NCI-H2196 treated with DMSO at 0.1 percent for 48 hours (cell line): ENCODE measurements at regions not wholly inside any gene's neighbourhood (a gene's known extent, or its start where the extent isn't known, plus 50 kb on each side); places are given as distances from the start of the nearest gene placed in this dataset.

ENCODE experiments used
- DNase-seq: peaks from one replicate; lab custom pipeline; 2025; ENCODE audit not compliant: unreplicated experiment; lab: John Stamatoyannopoulos, UW

DNA sequence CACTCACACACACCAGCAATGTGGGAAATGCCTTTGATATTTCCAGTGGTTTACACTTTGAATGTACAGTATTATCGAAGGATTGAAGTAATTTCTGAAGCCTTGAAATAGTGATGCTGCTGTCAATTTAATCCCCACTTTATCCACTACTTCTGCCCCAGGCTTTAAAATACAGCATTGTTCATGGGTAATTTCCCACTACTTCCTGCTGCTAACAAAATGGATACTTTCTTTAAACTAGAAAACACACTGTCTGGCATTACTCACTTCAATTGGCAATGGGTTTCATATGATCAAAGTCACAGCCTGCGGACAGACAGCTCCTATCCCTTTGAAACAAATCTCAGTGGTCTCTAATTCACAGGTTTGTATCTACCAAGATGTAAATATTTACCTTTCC lies 292.2 kb downstream of the CDH11 start:
- no peak for DNase-seq

DNA sequence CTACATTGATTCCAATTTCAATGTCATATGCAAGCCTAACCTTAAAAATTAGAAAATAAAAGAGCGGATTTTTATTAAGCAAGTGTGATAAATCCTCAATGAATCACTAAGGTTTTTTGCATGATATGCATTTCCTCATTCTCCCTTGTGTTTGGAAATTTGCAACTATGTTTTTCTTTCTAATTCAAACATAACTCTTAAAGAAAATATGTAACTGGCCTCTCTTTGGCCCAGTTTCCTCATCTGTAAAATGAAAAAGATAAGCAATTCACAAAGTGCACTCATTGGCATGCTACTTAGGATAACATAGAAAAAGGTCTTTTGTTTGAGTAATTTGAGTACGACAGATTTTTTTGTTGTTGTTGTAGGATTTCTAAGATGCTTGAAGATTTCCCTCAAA lies 295.5 kb downstream of the CDH11 start:
- DNase-seq: no peak

DNA sequence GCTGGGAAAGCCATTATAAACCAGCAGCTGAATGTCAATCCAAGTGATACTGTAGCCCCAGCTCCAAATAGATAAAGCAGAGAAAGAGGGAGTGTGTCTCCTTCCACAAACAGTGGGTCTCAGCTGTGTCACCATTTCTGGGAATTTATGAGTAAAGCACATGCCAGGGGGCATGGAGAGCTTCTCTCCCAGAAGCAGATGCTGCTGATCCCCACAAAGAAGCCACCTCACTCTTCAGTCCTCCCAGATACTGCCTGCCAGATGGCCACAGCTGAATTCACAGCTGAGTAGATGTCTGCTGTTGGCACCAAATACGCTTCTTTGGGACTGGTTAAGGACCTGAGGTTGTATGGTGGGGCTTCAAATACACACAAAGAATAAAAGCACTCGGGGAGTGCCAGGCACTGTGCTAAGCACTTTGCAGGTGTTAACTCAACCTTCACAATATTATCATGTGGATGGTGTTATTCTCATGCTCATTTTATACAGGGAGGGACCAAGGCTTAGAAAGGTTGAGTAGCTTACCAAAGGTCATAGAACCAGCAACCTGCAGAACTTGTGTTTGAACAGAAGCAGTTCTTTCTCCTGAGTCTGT lies 298.3 kb downstream of the CDH11 start:
- no peak for DNase-seq

DNA sequence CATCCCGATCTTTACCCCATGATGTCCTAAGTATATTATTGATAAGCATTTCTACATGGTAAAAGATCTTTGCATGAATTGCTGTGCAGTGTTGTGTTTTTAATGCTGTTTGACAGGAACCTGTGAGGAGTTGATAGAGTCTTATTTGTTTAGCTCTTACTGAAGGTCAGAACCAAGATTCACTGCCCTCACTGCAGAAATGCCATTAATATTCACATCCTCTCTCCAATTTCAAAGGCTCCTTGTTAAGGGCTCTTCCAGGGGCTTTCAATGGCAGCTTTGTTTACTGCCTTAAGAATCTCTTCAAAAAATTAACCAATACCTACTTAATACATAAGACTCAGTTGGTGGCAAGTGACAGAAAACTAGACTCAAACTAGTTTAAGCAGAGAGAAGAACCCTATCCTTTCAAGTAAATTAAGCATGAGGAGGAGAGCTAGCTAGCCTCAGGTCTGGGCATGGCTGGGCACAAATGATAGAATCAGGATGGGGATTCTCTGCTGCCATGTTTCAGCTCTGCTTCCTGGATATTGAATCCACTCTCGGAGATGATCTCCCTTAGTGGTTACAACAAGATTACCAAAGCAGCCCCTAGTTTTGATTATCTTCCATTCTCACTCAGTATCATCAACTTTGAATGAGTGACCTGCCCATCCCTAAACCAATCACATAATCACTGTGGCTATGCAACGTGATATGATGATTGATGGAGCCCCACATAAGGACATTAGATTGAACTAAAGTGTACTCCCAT lies 311.8 kb downstream of the CDH11 start:
- DNase-seq: no peak

DNA sequence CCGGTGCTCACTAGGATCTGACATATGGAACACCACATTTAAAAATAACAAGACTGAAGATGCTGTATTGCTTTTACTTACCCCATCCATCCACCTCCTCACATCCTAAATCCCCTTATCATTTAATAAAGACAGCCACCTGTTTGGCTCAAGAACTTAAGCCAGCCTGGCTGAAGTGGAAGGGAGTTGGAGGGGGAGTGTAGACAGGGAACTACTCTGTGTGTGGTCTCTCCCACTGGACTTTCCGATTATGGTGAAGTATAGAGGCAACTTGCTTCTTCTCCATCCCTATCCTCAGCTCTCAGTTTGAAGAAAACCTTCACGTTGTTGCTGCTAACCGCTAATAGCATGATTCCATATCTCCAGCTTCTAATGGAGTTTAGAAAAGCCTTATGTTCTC lies 313.4 kb downstream of the CDH11 start:
- DNase-seq: no peak

DNA sequence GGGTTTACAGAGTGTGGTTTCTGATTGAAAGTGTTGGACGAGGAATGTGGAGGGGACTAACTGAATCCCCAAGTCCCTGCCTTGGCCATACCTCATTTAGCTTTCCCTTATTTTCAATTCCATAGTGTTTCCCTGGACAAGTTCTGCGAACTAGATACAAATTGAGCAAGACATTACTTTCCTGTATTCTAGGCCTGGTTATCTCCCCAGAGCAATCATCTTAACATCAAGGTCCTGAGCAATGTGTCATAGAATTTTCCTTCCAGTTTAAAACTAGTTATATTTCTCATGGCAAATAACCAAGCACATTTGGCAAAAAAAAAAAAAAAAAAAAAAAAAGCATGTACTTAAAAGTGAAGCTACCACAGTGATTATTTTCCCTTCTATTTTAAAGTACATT lies 330.1 kb downstream of the CDH11 start:
- DNase-seq: no peak

DNA sequence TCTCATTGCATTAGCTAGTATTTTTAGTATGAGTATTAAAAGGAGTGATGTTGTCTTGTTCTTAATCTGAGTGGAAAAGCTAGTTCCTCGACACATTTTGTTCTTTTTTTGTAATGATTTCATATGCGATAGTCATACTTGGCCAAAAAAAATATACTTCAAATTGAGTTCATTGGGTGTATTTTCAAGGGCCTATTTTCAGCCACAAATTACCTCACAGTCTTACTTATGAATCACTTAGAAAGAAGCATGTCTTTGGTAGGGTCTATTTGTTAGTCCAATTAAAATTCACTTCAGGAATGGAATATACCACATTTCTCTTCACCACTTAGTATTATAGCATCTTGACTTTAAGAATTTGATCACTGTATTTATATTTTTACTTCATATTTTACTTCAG lies 337.2 kb downstream of the CDH11 start:
- DNase-seq: no peak

DNA sequence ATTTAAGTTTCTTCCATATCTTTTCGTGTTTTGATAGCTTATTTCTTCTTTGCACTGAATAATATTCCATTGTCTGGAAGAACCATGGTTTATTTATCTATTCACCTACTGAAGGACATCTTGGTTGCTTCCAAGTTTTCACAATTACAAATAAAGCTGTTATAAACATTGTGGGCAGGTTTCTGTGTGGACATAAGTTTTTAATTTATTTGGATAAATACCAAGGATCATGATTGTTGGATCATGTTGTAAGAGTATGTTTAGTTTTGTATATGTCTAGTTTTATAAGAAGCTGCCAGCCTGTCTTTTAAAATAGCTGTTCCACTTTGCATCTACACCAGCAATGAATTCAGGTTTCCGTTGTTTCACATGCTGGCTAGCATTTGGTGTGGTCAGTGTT lies 339.4 kb downstream of the CDH11 start:
- no peak for DNase-seq

DNA sequence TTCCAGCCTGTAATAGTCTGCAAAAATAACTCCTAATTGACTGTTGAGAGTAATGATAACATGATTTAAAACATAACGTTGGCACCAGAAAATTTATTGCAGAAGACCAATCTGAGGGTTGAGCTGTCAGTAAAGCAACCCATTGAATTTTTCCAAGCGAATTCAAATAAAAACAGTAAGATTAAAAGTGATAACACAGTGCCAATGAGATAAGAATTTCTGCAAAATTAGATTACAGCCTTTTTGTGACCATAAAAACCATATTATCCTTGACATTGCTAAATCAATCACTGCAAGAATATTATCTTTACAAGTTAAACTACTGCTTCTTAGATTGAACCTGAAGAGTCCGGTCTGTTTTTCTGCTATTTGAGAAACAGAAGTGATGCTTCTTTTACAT lies 341.4 kb downstream of the CDH11 start:
- no peak for DNase-seq

DNA sequence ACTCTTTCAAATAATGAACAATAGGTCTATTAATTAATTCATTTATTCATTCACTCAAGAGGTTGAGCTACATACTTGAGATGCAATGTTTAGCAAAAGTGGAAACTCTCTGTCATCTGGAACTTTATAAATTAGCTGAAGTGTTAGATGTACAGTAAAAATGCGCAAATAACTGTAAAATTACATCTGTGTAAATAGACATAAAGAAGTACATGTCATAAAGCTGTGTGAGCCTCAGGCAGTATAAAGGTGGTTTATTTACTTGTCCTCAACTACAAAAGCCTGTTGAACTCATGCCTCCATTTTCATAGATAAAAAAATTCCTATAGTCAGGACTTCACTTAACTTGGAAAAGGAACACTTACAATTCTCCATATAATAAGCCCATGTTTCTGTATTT lies 343.1 kb downstream of the CDH11 start:
- no peak for DNase-seq

DNA sequence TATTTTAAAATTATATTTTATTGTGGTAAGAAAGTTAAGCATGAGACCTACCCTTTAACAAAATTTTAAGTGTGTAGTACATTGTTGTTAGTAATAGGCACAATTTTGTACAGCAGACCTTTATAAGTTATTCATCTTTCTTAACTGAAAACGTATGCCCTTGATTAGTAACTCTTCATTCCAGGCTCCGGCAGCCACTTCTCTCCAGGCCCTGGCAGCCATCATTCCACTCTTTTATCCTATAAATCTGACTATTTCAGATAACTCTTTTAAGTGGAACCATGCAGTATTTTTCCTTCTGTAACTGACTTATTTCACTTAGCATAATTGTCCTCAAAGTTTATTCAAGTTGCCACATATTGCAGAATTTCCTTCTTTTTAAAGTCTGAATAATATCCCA lies 348.2 kb downstream of the CDH11 start:
- DNase-seq: no peak

DNA sequence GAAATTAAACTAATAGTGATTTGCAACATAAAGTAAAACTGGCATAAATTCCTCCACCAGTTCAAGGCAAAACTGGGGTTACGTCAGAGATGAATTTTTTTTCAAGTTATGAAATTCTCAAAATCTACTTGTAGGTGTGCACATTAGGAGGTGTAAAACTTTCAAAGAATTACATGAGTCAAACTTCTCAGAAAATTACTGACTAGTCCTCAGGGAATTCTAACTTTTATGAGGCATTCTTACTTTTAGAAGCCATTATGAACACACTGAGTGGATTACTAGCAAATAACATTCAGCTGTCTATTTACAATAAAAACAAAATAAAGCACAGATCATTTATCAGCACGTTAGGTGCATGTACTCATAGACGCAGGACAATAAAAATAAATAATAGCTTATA lies 348.7 kb downstream of the CDH11 start:
- DNase-seq: no peak

DNA sequence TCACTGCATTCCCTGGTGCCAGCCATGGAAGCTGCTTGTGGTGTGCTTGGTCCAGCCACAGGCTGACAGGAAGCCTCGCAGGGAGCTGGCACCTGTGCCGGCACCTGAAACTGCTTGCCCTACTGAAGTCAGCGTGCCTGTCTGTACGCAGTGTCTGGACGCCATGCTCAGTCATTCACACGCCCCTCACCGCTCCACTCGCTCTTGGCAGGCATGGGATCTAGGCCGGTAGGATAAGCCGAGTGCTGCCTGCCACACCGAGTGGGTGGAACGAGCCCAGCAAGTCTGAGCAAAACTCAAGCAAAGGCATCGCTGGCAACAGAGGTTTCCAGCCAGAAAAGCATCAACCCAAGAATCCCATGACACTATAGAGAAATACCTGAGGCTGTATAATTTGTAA lies 350.6 kb downstream of the CDH11 start:
- DNase-seq: no peak

DNA sequence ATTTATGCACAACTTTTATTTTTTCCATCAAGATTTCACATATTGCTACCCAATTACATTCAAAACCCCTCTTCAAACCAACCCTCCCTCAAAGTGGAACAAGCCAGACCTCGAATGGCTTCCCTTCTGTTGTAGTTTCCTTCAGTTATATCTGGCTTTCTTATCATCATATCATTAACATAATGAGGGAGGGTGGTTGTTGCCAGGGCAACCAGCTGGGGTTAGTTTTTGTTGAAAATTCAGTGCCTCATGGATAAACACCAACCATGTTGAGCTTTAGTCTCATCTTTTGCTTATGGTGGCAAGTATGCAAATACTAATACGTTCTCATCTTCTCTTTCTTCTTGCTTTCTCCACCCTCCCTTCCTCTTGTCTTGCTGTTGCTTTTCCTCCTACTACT lies 359.7 kb downstream of the CDH11 start:
- DNase-seq: no peak

DNA sequence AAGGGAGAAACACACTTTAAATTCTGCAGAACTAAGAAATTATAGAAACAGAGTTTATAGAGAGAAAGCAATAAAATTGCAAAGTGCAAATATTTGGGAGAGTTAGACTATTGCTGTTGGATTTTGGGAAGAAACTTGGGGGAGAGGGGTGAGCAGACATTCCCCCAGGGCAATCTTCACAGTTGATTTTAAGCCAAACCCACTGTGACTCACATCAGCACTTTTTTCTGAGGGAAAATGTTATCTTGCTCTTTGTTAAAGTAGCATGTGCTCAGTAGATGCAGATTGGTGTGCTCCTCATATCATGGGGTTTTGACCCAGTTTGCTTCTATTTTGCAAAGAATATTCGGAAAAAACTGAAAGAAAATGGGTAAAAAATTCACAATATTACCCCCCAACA lies 367.6 kb downstream of the CDH11 start:
- no peak for DNase-seq

DNA sequence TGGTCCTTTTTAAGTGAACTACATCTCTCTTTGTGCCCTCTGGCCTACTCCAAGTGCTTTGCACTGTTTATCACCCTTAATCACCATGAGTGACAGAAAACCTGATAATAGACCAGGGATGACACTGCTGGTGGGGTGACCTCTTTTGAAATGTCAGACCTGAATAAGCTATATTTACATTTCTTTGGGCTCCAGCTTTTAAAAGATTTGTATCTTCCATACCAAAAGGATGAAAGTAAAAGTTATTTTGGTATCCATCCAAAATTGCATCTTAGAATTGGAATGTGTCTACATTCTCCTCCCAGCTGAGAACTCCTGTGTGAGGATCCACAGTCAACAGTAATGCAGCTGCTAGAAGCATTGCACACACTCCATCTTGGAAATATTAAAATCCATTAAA lies 370.0 kb downstream of the CDH11 start:
- DNase-seq: no peak

DNA sequence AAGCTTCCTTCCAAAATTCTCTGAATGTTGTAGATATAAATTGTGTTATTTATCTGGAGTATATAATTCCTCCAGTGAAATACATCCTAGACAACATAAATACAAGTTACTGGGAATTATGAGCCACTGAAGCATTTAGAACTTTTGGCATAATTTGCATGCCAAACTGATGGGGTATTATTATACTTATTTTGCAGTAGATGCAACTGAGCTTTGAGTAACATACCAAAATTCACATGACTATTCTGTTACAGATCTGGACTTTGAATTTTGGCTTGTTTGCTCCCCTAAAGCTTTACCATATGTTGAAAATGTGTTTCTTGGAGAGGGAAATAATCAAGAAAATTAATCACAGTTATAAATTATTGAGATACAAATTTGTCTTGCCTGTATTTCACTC lies 372.5 kb downstream of the CDH11 start:
- no peak for DNase-seq

DNA sequence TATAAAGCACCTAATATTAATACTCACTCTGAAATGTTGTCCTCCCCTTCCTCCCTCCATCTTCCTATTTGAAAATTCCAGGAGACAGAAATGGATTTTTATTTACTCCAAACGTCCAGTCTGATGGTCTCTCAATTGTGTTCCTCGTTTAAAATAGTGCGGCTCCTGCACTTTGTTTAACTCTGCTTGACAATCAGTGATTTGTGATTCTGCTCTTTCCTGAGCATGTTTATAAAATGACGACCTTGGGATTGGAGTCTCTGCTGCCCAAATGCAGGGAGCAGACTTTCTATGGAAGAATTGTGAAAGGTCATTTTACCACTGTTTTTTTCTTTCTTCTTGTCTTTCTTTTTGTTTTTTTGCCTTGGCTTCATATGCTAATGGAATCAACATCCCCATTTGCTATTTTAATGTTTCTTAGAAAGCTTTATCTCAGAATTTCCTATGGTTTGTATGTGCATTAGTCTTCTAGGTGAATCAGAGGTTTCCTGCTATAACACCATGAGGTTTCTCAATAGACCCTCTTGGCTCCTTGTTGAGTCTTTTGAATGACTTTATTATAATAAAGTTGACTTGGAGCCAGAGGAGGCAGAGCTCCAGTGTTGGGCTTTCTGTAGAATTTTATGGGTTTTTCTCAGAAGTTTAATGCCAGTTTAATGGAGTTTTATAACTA lies 376.5 kb downstream of the CDH11 start:
- no peak for DNase-seq

DNA sequence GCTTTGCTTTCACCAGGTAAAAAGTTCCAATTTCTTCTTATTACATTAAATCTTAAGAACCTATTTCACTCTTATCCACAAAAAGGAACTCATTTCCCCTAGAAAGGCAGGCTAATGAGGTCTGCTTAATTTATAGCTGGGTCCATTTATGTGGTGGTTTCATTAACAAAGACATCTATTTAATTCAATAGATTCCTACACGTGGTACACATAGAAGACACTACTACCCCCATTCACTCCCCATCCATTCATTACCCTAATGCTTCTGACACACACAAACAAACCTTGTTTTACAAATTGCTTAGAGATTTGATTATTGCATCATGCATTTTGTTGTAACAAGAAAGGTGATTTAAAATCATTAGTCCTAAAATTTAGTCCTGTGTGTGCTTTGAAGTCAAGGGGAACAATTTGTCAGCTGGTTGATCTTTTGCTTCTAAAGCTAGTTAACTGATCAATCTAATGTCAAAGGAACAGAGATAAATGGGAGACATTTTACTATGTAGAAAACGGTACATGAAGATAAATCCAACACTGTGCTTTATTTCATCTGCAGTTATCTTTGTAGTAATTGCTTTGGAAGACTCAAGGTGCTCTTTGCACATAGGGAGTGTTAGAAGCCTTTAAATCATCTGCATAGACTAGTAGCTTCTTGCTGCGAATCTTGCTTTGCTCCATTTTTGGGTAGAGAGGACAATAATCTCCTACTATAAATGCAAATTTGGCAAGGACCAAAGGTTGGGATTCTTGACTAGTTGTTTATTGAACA lies 379.2 kb downstream of the CDH11 start:
- no peak for DNase-seq

DNA sequence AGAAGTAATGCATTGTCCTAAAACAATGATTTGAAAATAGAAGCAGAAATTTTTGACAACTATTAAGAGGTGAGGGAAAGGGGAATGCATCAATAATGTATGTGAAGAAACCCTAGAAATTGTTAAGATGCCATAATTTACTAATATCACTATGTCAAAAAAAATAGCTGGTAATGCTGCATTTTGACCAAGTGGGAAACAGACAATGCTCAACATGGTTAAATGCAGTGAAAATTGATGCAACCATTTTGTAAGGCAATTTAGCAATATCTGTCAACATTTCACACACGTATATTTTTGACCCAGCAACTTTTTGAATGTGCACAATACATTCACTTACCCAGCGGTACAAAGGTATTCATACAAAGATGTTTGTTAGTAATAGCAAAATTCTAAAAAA lies 381.6 kb downstream of the CDH11 start:
- no peak for DNase-seq

DNA sequence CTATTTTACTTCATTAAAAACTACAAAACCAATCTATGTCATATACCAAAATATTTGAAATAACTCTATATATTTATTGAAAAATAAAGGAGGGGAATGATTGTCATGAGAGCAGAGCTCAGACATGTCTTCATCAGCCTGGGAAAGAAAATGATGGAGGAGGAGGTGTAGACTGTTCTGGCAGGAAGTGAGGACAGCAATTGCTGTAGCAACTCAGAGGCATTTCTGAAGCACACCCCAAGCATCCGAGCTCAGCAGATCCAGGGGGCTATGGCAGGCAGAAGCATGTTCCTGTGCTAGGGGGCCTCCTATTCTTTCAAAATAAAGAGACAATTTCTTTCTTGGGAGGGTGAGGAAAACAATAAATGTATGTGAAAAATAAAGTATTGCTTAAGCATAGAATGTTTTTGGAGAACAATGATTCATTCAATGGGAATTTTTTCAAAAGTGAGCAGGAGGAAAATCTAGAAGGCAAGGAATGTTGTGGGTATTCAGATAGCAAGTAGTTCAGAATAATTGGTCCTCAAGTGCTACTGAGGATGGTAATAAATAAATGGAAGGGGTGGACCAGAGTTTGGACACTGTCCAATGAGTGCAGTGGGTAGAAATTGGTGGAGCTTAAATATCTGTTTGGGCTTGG lies 383.4 kb downstream of the CDH11 start:
- DNase-seq: no peak
